ENCODE measurements at regions not wholly inside any gene's neighbourhood (a gene's known extent, or its start where the extent isn't known, plus 50 kb on each side); places are given as distances from the start of the nearest gene placed in this dataset.

- no peak for DNase-seq
- Histone ChIP-seq H3K36me3 (ENCODE audit: control insufficient read depth in 1 of 2, insufficient read depth in 2 of 2, low read length in 1 of 2) (no peaks in the 10 kb centered on the region), H3K4me1 (ENCODE audit: control insufficient read depth in 1 of 2, insufficient read depth in 2 of 2, low read length in 2 of 2) (no peaks in the 10 kb centered on the region), H3K27ac (ENCODE audit: low read depth in 1 of 2, low read length in 2 of 2) (no peak overlapping the region), H3K9me3 (ENCODE audit: control insufficient read depth, low read length) (peaks cover 3% of the 10 kb centered on the region), H3K27me3 (ENCODE audit: control insufficient read depth in 1 of 2, insufficient read depth in 2 of 2, low read length in 1 of 2) (no peaks in the 10 kb centered on the region), H3K4me3 (ENCODE audit: low read length in 2 of 2) (no peak overlapping the region)
- intact Hi-C loops (cut with DNase I): no loop called here
- ATAC-seq (ENCODE audit: low FRiP score): no peak
- WGBS, 2 donors: 55 to 63% methylated on average over 5 of the region's 5 CpGs
Measured at GRCh38 chr14:53668897-53669296, 287.7 kb downstream of the BMP4 start.

GRCh38 chr14:53663709-53664108, 292.9 kb downstream of the BMP4 start:
- 78 to 85% methylated on average over 3 of the region's 3 CpGs for WGBS, 2 donors
- no peak for DNase-seq
- Histone ChIP-seq H3K27ac (ENCODE audit: low read depth in 1 of 2, low read length in 2 of 2) (no peak overlapping the region), H3K9me3 (ENCODE audit: control insufficient read depth, low read length) (no peaks in the 10 kb centered on the region), H3K4me1 (ENCODE audit: control insufficient read depth in 1 of 2, insufficient read depth in 2 of 2, low read length in 2 of 2) (peaks cover 0 to 2% of the 10 kb centered on the region in 2 donors), H3K36me3 (ENCODE audit: control insufficient read depth in 1 of 2, insufficient read depth in 2 of 2, low read length in 1 of 2) (no peaks in the 10 kb centered on the region), H3K4me3 (ENCODE audit: low read length in 2 of 2) (no peak overlapping the region), H3K27me3 (ENCODE audit: control insufficient read depth in 1 of 2, insufficient read depth in 2 of 2, low read length in 1 of 2) (no peaks in the 10 kb centered on the region)
- ATAC-seq (ENCODE audit: low FRiP score): no peak
- intact Hi-C loops (cut with DNase I): no loop called here

DNA sequence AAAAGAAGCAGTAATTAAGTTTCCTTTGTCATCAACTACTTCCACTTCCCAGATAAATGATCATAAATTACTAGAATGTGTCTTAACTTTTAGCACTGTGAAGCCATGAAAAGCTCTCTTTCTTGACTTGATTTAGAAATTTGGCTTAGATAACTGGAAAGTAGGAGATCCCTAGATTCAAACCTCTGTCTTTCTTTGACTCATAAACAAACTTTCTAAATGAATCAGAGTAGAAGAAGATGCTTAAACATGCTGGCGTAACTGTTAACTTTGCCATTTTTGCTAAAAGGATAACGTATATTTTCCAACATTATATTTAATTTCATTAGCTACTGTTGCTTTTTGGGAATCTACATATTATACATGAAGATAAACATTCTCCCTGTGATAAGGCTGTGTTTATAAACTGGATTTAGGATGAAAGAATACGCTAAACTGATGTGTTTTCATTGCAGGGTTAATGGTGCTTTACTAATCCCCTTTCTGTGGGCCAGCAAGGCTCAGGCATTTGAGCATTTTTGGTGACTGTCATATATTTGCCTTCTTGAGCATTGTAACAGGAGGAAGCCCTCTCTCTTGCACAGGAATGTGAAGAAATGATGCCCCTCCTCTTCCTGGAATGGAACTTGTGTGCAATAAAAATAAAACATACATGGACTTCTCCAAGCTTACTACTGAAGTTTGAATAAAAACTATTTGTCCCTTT, 301.4 kb downstream of the BMP4 start:
- no peaks in the 10 kb centered on the region for H3K27me3 ChIP-seq (ENCODE audit: control insufficient read depth in 1 of 2, insufficient read depth in 2 of 2, low read length in 1 of 2)
- intact Hi-C loops (cut with DNase I): no loop called here
- no peak overlapping the region for H3K4me3 ChIP-seq (ENCODE audit: low read length in 2 of 2)
- no peaks in the 10 kb centered on the region for H3K9me3 ChIP-seq (ENCODE audit: control insufficient read depth, low read length)
- WGBS, 2 donors: 93 to 95% methylated on average over 3 of the region's 3 CpGs
- DNase-seq: no peak
- no peak overlapping the region for H3K27ac ChIP-seq (ENCODE audit: low read depth in 1 of 2, low read length in 2 of 2)
- no peak for ATAC-seq (ENCODE audit: low FRiP score)
- H3K36me3 ChIP-seq (ENCODE audit: control insufficient read depth in 1 of 2, insufficient read depth in 2 of 2, low read length in 1 of 2): no peaks in the 10 kb centered on the region
- peaks cover 0 to 2% of the 10 kb centered on the region in 2 donors for H3K4me1 ChIP-seq (ENCODE audit: control insufficient read depth in 1 of 2, insufficient read depth in 2 of 2, low read length in 2 of 2)

- H3K36me3 ChIP-seq (ENCODE audit: control insufficient read depth in 1 of 2, insufficient read depth in 2 of 2, low read length in 1 of 2): no peaks in the 10 kb centered on the region
- 79 to 89% methylated on average over 1 of the region's 1 CpG for WGBS, 2 donors
- H3K27ac ChIP-seq (ENCODE audit: low read depth in 1 of 2, low read length in 2 of 2): no peak overlapping the region
- intact Hi-C loops (cut with DNase I): no loop called here
- H3K9me3 ChIP-seq (ENCODE audit: control insufficient read depth, low read length): no peaks in the 10 kb centered on the region
- no peak for DNase-seq
- H3K4me3 ChIP-seq (ENCODE audit: low read length in 2 of 2): no peak overlapping the region
- H3K27me3 ChIP-seq (ENCODE audit: control insufficient read depth in 1 of 2, insufficient read depth in 2 of 2, low read length in 1 of 2): no peaks in the 10 kb centered on the region
- no peak for ATAC-seq (ENCODE audit: low FRiP score)
- no peaks in the 10 kb centered on the region for H3K4me1 ChIP-seq (ENCODE audit: control insufficient read depth in 1 of 2, insufficient read depth in 2 of 2, low read length in 2 of 2)
Measured at GRCh38 chr14:53652068-53652467, 304.6 kb downstream of the BMP4 start.

- ATAC-seq (ENCODE audit: low FRiP score): no peak
- no peak overlapping the region for H3K27ac ChIP-seq (ENCODE audit: low read depth in 1 of 2, low read length in 2 of 2)
- no peak for DNase-seq
- intact Hi-C loops (cut with DNase I): no loop called here
- H3K9me3 ChIP-seq (ENCODE audit: control insufficient read depth, low read length): peaks cover 1% of the 10 kb centered on the region
- peaks cover 0 to 2% of the 10 kb centered on the region in 2 donors for H3K27me3 ChIP-seq (ENCODE audit: control insufficient read depth in 1 of 2, insufficient read depth in 2 of 2, low read length in 1 of 2)
- no peaks in the 10 kb centered on the region for H3K36me3 ChIP-seq (ENCODE audit: control insufficient read depth in 1 of 2, insufficient read depth in 2 of 2, low read length in 1 of 2)
- no peak overlapping the region for H3K4me3 ChIP-seq (ENCODE audit: low read length in 2 of 2)
- no peaks in the 10 kb centered on the region for H3K4me1 ChIP-seq (ENCODE audit: control insufficient read depth in 1 of 2, insufficient read depth in 2 of 2, low read length in 2 of 2)
- WGBS, 2 donors: 69 to 77% methylated on average over 3 of the region's 3 CpGs
Measured at GRCh38 chr14:53651096-53651740, 305.4 kb downstream of the BMP4 start.

DNA sequence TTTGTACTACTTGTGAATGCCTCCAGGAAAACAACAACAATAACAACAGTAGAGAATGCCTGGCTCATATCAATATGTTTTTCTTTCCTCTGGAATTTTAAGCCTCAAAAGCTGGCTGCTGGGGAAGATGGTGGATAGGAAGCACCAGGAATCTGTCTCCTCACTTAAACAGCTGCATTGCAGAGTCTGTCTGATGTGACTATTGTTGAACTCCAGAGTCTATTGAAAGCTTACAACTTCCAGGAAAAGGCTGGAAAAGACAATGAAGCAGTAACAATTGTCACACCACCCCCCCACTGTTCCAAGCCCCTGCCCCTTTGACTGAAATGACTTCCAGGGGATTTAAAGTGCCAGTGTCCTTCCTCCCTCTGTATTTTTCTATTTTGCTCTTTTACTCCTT, 309.7 kb downstream of the BMP4 start:
- Histone ChIP-seq H3K27ac (ENCODE audit: low read depth in 1 of 2, low read length in 2 of 2) (no peak overlapping the region), H3K4me3 (ENCODE audit: low read length in 2 of 2) (no peak overlapping the region), H3K27me3 (ENCODE audit: control insufficient read depth in 1 of 2, insufficient read depth in 2 of 2, low read length in 1 of 2) (peaks cover 0 to 2% of the 10 kb centered on the region in 2 donors), H3K36me3 (ENCODE audit: control insufficient read depth in 1 of 2, insufficient read depth in 2 of 2, low read length in 1 of 2) (no peaks in the 10 kb centered on the region), H3K4me1 (ENCODE audit: control insufficient read depth in 1 of 2, insufficient read depth in 2 of 2, low read length in 2 of 2) (no peaks in the 10 kb centered on the region), H3K9me3 (ENCODE audit: control insufficient read depth, low read length) (peaks cover 1% of the 10 kb centered on the region)
- ATAC-seq (ENCODE audit: low FRiP score) (no peak), DNase-seq (no peak)
- intact Hi-C loops (cut with DNase I): no loop called here

GRCh38 chr14:53640695-53641094, 315.9 kb downstream of the BMP4 start:
- ATAC-seq (ENCODE audit: low FRiP score): no peak

DNA sequence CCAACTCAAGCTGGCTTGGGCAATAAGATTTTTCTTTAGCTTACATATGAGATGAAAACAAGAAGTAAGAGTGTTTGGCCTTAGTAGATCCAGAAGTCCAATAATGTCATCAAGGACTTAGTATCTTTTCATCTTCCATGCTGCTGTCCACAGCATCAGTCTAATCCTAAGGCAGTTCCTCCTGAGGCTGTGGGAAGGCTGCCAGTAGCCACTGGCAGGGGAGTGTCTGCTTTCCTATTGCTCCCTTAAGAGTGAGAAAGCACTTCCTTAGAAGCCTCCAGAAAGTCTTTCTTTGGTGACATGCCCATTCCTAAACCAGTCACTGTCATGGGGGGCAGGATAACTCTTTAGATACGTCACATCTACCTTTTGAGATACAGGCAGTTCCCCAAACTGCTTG, 317.7 kb downstream of the BMP4 start:
- no peaks in the 10 kb centered on the region for H3K27me3 ChIP-seq (ENCODE audit: control insufficient read depth in 1 of 2, insufficient read depth in 2 of 2, low read length in 1 of 2)
- H3K27ac ChIP-seq (ENCODE audit: low read depth in 1 of 2, low read length in 2 of 2): no peak overlapping the region
- H3K9me3 ChIP-seq (ENCODE audit: control insufficient read depth, low read length): no peaks in the 10 kb centered on the region
- intact Hi-C loops (cut with DNase I): no loop called here
- no peak overlapping the region for H3K4me3 ChIP-seq (ENCODE audit: low read length in 2 of 2)
- no peaks in the 10 kb centered on the region for H3K4me1 ChIP-seq (ENCODE audit: control insufficient read depth in 1 of 2, insufficient read depth in 2 of 2, low read length in 2 of 2)
- DNase-seq (no peak), ATAC-seq (ENCODE audit: low FRiP score) (no peak)
- no peaks in the 10 kb centered on the region for H3K36me3 ChIP-seq (ENCODE audit: control insufficient read depth in 1 of 2, insufficient read depth in 2 of 2, low read length in 1 of 2)
- WGBS, 2 donors: 92 to 97% methylated on average over 1 of the region's 1 CpG

More at GRCh38 chr14:53640695-53641094, 315.9 kb downstream of the BMP4 start:
- 22 to 26% methylated on average over 4 of the region's 4 CpGs for WGBS, 2 donors
- Histone ChIP-seq H3K9me3 (ENCODE audit: control insufficient read depth, low read length) (no peaks in the 10 kb centered on the region), H3K36me3 (ENCODE audit: control insufficient read depth in 1 of 2, insufficient read depth in 2 of 2, low read length in 1 of 2) (no peaks in the 10 kb centered on the region), H3K27ac (ENCODE audit: low read depth in 1 of 2, low read length in 2 of 2) (no peak overlapping the region), H3K4me1 (ENCODE audit: control insufficient read depth in 1 of 2, insufficient read depth in 2 of 2, low read length in 2 of 2) (no peaks in the 10 kb centered on the region), H3K27me3 (ENCODE audit: control insufficient read depth in 1 of 2, insufficient read depth in 2 of 2, low read length in 1 of 2) (no peaks in the 10 kb centered on the region), H3K4me3 (ENCODE audit: low read length in 2 of 2) (no peak overlapping the region)
- intact Hi-C loops (cut with DNase I): no loop called here
- DNase-seq: no peak

GRCh38 chr14:53634793-53635192, 321.8 kb downstream of the BMP4 start:
- H3K36me3 ChIP-seq (ENCODE audit: control insufficient read depth in 1 of 2, insufficient read depth in 2 of 2, low read length in 1 of 2): no peaks in the 10 kb centered on the region
- H3K9me3 ChIP-seq (ENCODE audit: control insufficient read depth, low read length): no peaks in the 10 kb centered on the region
- H3K4me1 ChIP-seq (ENCODE audit: control insufficient read depth in 1 of 2, insufficient read depth in 2 of 2, low read length in 2 of 2): no peaks in the 10 kb centered on the region
- H3K27ac ChIP-seq (ENCODE audit: low read depth in 1 of 2, low read length in 2 of 2): no peak overlapping the region
- DNase-seq (no peak), ATAC-seq (ENCODE audit: low FRiP score) (no peak)
- intact Hi-C loops (cut with DNase I): no loop called here
- 95% methylated on average over 4 of the region's 4 CpGs for WGBS, 2 donors
- H3K27me3 ChIP-seq (ENCODE audit: control insufficient read depth in 1 of 2, insufficient read depth in 2 of 2, low read length in 1 of 2): no peaks in the 10 kb centered on the region
- no peak overlapping the region for H3K4me3 ChIP-seq (ENCODE audit: low read length in 2 of 2)

All from aorta (tissue), 5 donors.